ENCODE measurements at regions not wholly inside any gene's neighbourhood (a gene's known extent, or its start where the extent isn't known, plus 50 kb on each side); places are given as distances from the start of the nearest gene placed in this dataset.

GRCh38 chr5:68161156-68161555, 54.4 kb upstream of the PIK3R1 start:
- Histone ChIP-seq H3K36me3 (ENCODE audit: control insufficient read depth in 2 of 2, insufficient read depth in 2 of 2, low read length in 1 of 2) (no peaks in the 10 kb centered on the region), H3K4me1 (ENCODE audit: control insufficient read depth in 2 of 2, insufficient read depth in 2 of 2, low read length in 2 of 2) (no peaks in the 10 kb centered on the region), H3K27me3 (ENCODE audit: control insufficient read depth in 2 of 2, insufficient read depth in 1 of 2, low read length in 1 of 2) (no peaks in the 10 kb centered on the region), H3K27ac (ENCODE audit: low read depth in 1 of 2, low read length in 1 of 2) (no peak overlapping the region), H3K9me3 (ENCODE audit: control insufficient read depth in 2 of 2, insufficient read depth in 1 of 2, low read length in 1 of 2) (no peaks in the 10 kb centered on the region), H3K4me3 (ENCODE audit: low read length in 2 of 2) (no peak overlapping the region)
- DNase-seq (ENCODE audit: low read depth in 6 of 9, low spot score in 9 of 9) = no peak
- 78% methylated on average over 3 of the region's 3 CpGs for WGBS

GRCh38 chr5:68159224-68159951, 56.2 kb upstream of the PIK3R1 start:
- H3K4me1 ChIP-seq (ENCODE audit: control insufficient read depth in 2 of 2, insufficient read depth in 2 of 2, low read length in 2 of 2) = no peaks in the 10 kb centered on the region
- H3K27me3 ChIP-seq (ENCODE audit: control insufficient read depth in 2 of 2, insufficient read depth in 1 of 2, low read length in 1 of 2) = no peaks in the 10 kb centered on the region
- H3K9me3 ChIP-seq (ENCODE audit: control insufficient read depth in 2 of 2, insufficient read depth in 1 of 2, low read length in 1 of 2) = no peaks in the 10 kb centered on the region
- 97% methylated on average over 14 of the region's 14 CpGs for WGBS
- no peak overlapping the region for H3K27ac ChIP-seq (ENCODE audit: low read depth in 1 of 2, low read length in 1 of 2)
- no peak overlapping the region for H3K4me3 ChIP-seq (ENCODE audit: low read length in 2 of 2)
- DNase-seq (ENCODE audit: low read depth in 6 of 9, low spot score in 9 of 9) = no peak
- no peaks in the 10 kb centered on the region for H3K36me3 ChIP-seq (ENCODE audit: control insufficient read depth in 2 of 2, insufficient read depth in 2 of 2, low read length in 1 of 2)

GRCh38 chr5:68155940-68156339, 59.6 kb upstream of the PIK3R1 start:
- no peak overlapping the region for H3K27ac ChIP-seq (ENCODE audit: low read depth in 1 of 2, low read length in 1 of 2)
- no peaks in the 10 kb centered on the region for H3K27me3 ChIP-seq (ENCODE audit: control insufficient read depth in 2 of 2, insufficient read depth in 1 of 2, low read length in 1 of 2)
- H3K9me3 ChIP-seq (ENCODE audit: control insufficient read depth in 2 of 2, insufficient read depth in 1 of 2, low read length in 1 of 2) = no peaks in the 10 kb centered on the region
- H3K36me3 ChIP-seq (ENCODE audit: control insufficient read depth in 2 of 2, insufficient read depth in 2 of 2, low read length in 1 of 2) = no peaks in the 10 kb centered on the region
- WGBS = 99% methylated on average over 6 of the region's 6 CpGs
- DNase-seq (ENCODE audit: low read depth in 6 of 9, low spot score in 9 of 9) = no peak
- H3K4me3 ChIP-seq (ENCODE audit: low read length in 2 of 2) = no peak overlapping the region
- no peaks in the 10 kb centered on the region for H3K4me1 ChIP-seq (ENCODE audit: control insufficient read depth in 2 of 2, insufficient read depth in 2 of 2, low read length in 2 of 2)

GRCh38 chr5:68154119-68154857, 61.3 kb upstream of the PIK3R1 start:
- H3K27ac ChIP-seq (ENCODE audit: low read depth in 1 of 2, low read length in 1 of 2) = no peak overlapping the region
- H3K9me3 ChIP-seq (ENCODE audit: control insufficient read depth in 2 of 2, insufficient read depth in 1 of 2, low read length in 1 of 2) = no peaks in the 10 kb centered on the region
- no peak overlapping the region for H3K4me3 ChIP-seq (ENCODE audit: low read length in 2 of 2)
- H3K4me1 ChIP-seq (ENCODE audit: control insufficient read depth in 2 of 2, insufficient read depth in 2 of 2, low read length in 2 of 2) = no peaks in the 10 kb centered on the region
- no peak for DNase-seq (ENCODE audit: low read depth in 6 of 9, low spot score in 9 of 9)
- no peaks in the 10 kb centered on the region for H3K36me3 ChIP-seq (ENCODE audit: control insufficient read depth in 2 of 2, insufficient read depth in 2 of 2, low read length in 1 of 2)
- WGBS = 98% methylated on average over 9 of the region's 9 CpGs
- H3K27me3 ChIP-seq (ENCODE audit: control insufficient read depth in 2 of 2, insufficient read depth in 1 of 2, low read length in 1 of 2) = no peaks in the 10 kb centered on the region

- no peak for DNase-seq (ENCODE audit: low read depth in 6 of 9, low spot score in 9 of 9)
- whole genome bisulfite sequencing = 99% methylated on average over 4 of the region's 4 CpGs
Observed at GRCh38 chr5:68151812-68152211, 63.7 kb upstream of the PIK3R1 start.

GRCh38 chr5:68149189-68149588, 66.4 kb upstream of the PIK3R1 start:
- H3K27ac ChIP-seq (ENCODE audit: low read depth in 1 of 2, low read length in 1 of 2) = no peak overlapping the region
- WGBS = 97% methylated on average over 2 of the region's 2 CpGs
- no peaks in the 10 kb centered on the region for H3K36me3 ChIP-seq (ENCODE audit: control insufficient read depth in 2 of 2, insufficient read depth in 2 of 2, low read length in 1 of 2)
- H3K4me3 ChIP-seq (ENCODE audit: low read length in 2 of 2) = no peak overlapping the region
- no peaks in the 10 kb centered on the region for H3K27me3 ChIP-seq (ENCODE audit: control insufficient read depth in 2 of 2, insufficient read depth in 1 of 2, low read length in 1 of 2)
- no peaks in the 10 kb centered on the region for H3K4me1 ChIP-seq (ENCODE audit: control insufficient read depth in 2 of 2, insufficient read depth in 2 of 2, low read length in 2 of 2)
- no peak for DNase-seq (ENCODE audit: low read depth in 6 of 9, low spot score in 9 of 9)
- H3K9me3 ChIP-seq (ENCODE audit: control insufficient read depth in 2 of 2, insufficient read depth in 1 of 2, low read length in 1 of 2) = no peaks in the 10 kb centered on the region

More at GRCh38 chr5:68151812-68152211, 63.7 kb upstream of the PIK3R1 start:
- Histone ChIP-seq H3K4me3 (ENCODE audit: low read length in 2 of 2) (no peak overlapping the region), H3K4me1 (ENCODE audit: control insufficient read depth in 2 of 2, insufficient read depth in 2 of 2, low read length in 2 of 2) (no peaks in the 10 kb centered on the region), H3K27me3 (ENCODE audit: control insufficient read depth in 2 of 2, insufficient read depth in 1 of 2, low read length in 1 of 2) (no peaks in the 10 kb centered on the region), H3K27ac (ENCODE audit: low read depth in 1 of 2, low read length in 1 of 2) (no peak overlapping the region), H3K36me3 (ENCODE audit: control insufficient read depth in 2 of 2, insufficient read depth in 2 of 2, low read length in 1 of 2) (no peaks in the 10 kb centered on the region), H3K9me3 (ENCODE audit: control insufficient read depth in 2 of 2, insufficient read depth in 1 of 2, low read length in 1 of 2) (no peaks in the 10 kb centered on the region)

- Histone ChIP-seq H3K4me1 (ENCODE audit: control insufficient read depth in 2 of 2, insufficient read depth in 2 of 2, low read length in 2 of 2) (no peaks in the 10 kb centered on the region), H3K36me3 (ENCODE audit: control insufficient read depth in 2 of 2, insufficient read depth in 2 of 2, low read length in 1 of 2) (no peaks in the 10 kb centered on the region), H3K27me3 (ENCODE audit: control insufficient read depth in 2 of 2, insufficient read depth in 1 of 2, low read length in 1 of 2) (no peaks in the 10 kb centered on the region), H3K27ac (ENCODE audit: low read depth in 1 of 2, low read length in 1 of 2) (no peak overlapping the region), H3K9me3 (ENCODE audit: control insufficient read depth in 2 of 2, insufficient read depth in 1 of 2, low read length in 1 of 2) (no peaks in the 10 kb centered on the region), H3K4me3 (ENCODE audit: low read length in 2 of 2) (no peak overlapping the region)
- no peak for DNase-seq (ENCODE audit: low read depth in 6 of 9, low spot score in 9 of 9)
- WGBS = 89% methylated on average over 3 of the region's 3 CpGs
Observed at GRCh38 chr5:68148096-68148495, 67.5 kb upstream of the PIK3R1 start.

- Histone ChIP-seq H3K4me3 (ENCODE audit: low read length in 2 of 2) (no peak overlapping the region), H3K36me3 (ENCODE audit: control insufficient read depth in 2 of 2, insufficient read depth in 2 of 2, low read length in 1 of 2) (no peaks in the 10 kb centered on the region)
- no peak for DNase-seq (ENCODE audit: low read depth in 6 of 9, low spot score in 9 of 9)
Observed at GRCh38 chr5:68147659-68148058, 67.9 kb upstream of the PIK3R1 start.

GRCh38 chr5:68141494-68141893, 74.1 kb upstream of the PIK3R1 start:
- Histone ChIP-seq H3K27me3 (ENCODE audit: control insufficient read depth in 2 of 2, insufficient read depth in 1 of 2, low read length in 1 of 2) (no peaks in the 10 kb centered on the region), H3K4me3 (ENCODE audit: low read length in 2 of 2) (no peak overlapping the region), H3K27ac (ENCODE audit: low read depth in 1 of 2, low read length in 1 of 2) (no peak overlapping the region), H3K9me3 (ENCODE audit: control insufficient read depth in 2 of 2, insufficient read depth in 1 of 2, low read length in 1 of 2) (no peaks in the 10 kb centered on the region), H3K4me1 (ENCODE audit: control insufficient read depth in 2 of 2, insufficient read depth in 2 of 2, low read length in 2 of 2) (peaks cover 0 to 2% of the 10 kb centered on the region in 2 donors), H3K36me3 (ENCODE audit: control insufficient read depth in 2 of 2, insufficient read depth in 2 of 2, low read length in 1 of 2) (no peaks in the 10 kb centered on the region)
- DNase-seq (ENCODE audit: low read depth in 6 of 9, low spot score in 9 of 9) = no peak
- WGBS = 92% methylated on average over 4 of the region's 4 CpGs

More at GRCh38 chr5:68147659-68148058, 67.9 kb upstream of the PIK3R1 start:
- WGBS = 95% methylated on average over 3 of the region's 3 CpGs
- Histone ChIP-seq H3K4me1 (ENCODE audit: control insufficient read depth in 2 of 2, insufficient read depth in 2 of 2, low read length in 2 of 2) (no peaks in the 10 kb centered on the region), H3K27me3 (ENCODE audit: control insufficient read depth in 2 of 2, insufficient read depth in 1 of 2, low read length in 1 of 2) (no peaks in the 10 kb centered on the region), H3K27ac (ENCODE audit: low read depth in 1 of 2, low read length in 1 of 2) (no peak overlapping the region), H3K9me3 (ENCODE audit: control insufficient read depth in 2 of 2, insufficient read depth in 1 of 2, low read length in 1 of 2) (no peaks in the 10 kb centered on the region)

Data from thymus (tissue), 11 donors.